Activated naive CD4-positive, alpha-beta T cell treated with anti-CD3 and anti-CD28 coated beads, Interleukin-2, amount 10 ng/mL, durations not matched to agents 7 days and 5 days (primary cell): ENCODE measurements at regions not wholly inside any gene's neighbourhood (a gene's known extent, or its start where the extent isn't known, plus 50 kb on each side); places are given as distances from the start of the nearest gene placed in this dataset.
"Not testable (repeated sequence)": the region's sequence is repeated elsewhere in the genome, so short reads cannot be mapped to it uniquely, and the experiment has no call there.

ENCODE experiments used
- CTCF ChIA-PET: fragments of 350-600 bp; sonication (Branson Sonifier 250); formaldehyde crosslinking; loops from one replicate; lab custom pipeline; 2021; ENCODE audit warnings: antibody characterized with exemption; lab: Charles Lee
- DNase-seq: peaks from one replicate; pipeline ENCODE4 v3.0.0-alpha.2; 2020
- H3K27ac Mint-ChIP-seq: one replicate; pipeline ENCODE4 v1.8.0; 2021; ENCODE audit warnings: mild to moderate bottlenecking, moderate library complexity, mixed read lengths
- H3K27me3 Mint-ChIP-seq: one replicate; pipeline ENCODE4 v1.8.0; 2021; ENCODE audit warnings: mild to moderate bottlenecking, mixed read lengths
- H3K36me3 Mint-ChIP-seq: one replicate; pipeline ENCODE4 v1.8.0; 2021; ENCODE audit warnings: mixed read lengths
- H3K4me1 Mint-ChIP-seq: one replicate; pipeline ENCODE4 v1.8.0; 2021; ENCODE audit warnings: mixed read lengths
- H3K4me3 Mint-ChIP-seq: one replicate; pipeline ENCODE4 v1.8.0; 2021; ENCODE audit warnings: mild to moderate bottlenecking, moderate library complexity, mixed read lengths
- H3K9me3 Mint-ChIP-seq: one replicate; pipeline ENCODE4 v1.8.0; 2021; ENCODE audit warnings: mixed read lengths

- CTCF ChIA-PET, result interaction anchor here (0.5 to 1.7 kb wide), 12 partner anchors 14 to 994 kb away, joined by 3 to 6 read pairs (median 3); no protein-coding TSS in a partner anchor
Measured at GRCh38 chr10:45235260-45235769, 80.1 kb downstream of the OR13A1 start.

GRCh38 chr10:45235798-45236220 is 79.6 kb downstream of the OR13A1 start:
- Mint-ChIP-seq H3K27me3 (peaks cover 4% of the 10 kb centered on the region), H3K27ac (no peak overlapping the region), H3K36me3 (no peaks in the 10 kb centered on the region), H3K4me1 (peaks cover 11% of the 10 kb centered on the region), H3K9me3 (no peaks in the 10 kb centered on the region), H3K4me3 (no peak overlapping the region)
- DNase-seq, result no peak
- CTCF ChIA-PET, result interaction anchor here (0.5 to 1.7 kb wide), 7 partner anchors 14 to 304 kb away, joined by 3 to 6 read pairs (median 4); no protein-coding TSS in a partner anchor

More at GRCh38 chr10:45235260-45235769, 80.1 kb downstream of the OR13A1 start:
- not testable (repeated sequence) for H3K36me3 Mint-ChIP-seq, H3K27me3 Mint-ChIP-seq, H3K27ac Mint-ChIP-seq, H3K4me3 Mint-ChIP-seq, H3K9me3 Mint-ChIP-seq
- DNase-seq, result peak; percentile 80
- H3K4me1 Mint-ChIP-seq, result peaks cover 11% of the 10 kb centered on the region

GRCh38 chr10:45238896-45239295 is 76.5 kb downstream of the OR13A1 start:
- H3K27me3 Mint-ChIP-seq, result peaks cover 11% of the 10 kb centered on the region
- H3K36me3 Mint-ChIP-seq, result no peaks in the 10 kb centered on the region
- CTCF ChIA-PET, result no interaction called here
- no peak overlapping the region for H3K4me3 Mint-ChIP-seq
- DNase-seq, result no peak
- no peaks in the 10 kb centered on the region for H3K9me3 Mint-ChIP-seq
- H3K27ac Mint-ChIP-seq, result peak overlapping the region; percentile 39
- H3K4me1 Mint-ChIP-seq, result peaks cover 26% of the 10 kb centered on the region

- CTCF ChIA-PET, result interaction anchor here (2.8 kb wide), 1 partner anchor 11 kb away, joined by 8 read pairs; no protein-coding TSS in a partner anchor
- DNase-seq, result no peak
Measured at GRCh38 chr10:45239642-45240041, 75.8 kb downstream of the OR13A1 start.

GRCh38 chr10:45241865-45242520 is 73.4 kb downstream of the OR13A1 start:
- Mint-ChIP-seq H3K36me3 (no peaks in the 10 kb centered on the region), H3K27ac (no peak overlapping the region), H3K4me1 (peaks cover 27% of the 10 kb centered on the region), H3K4me3 (no peak overlapping the region), H3K27me3 (peaks cover 8% of the 10 kb centered on the region), H3K9me3 (no peaks in the 10 kb centered on the region)
- no peak for DNase-seq
- CTCF ChIA-PET, result interaction anchor here (2.8 kb wide), 1 partner anchor 9 kb away, joined by 8 read pairs; no protein-coding TSS in a partner anchor

More at GRCh38 chr10:45239642-45240041, 75.8 kb downstream of the OR13A1 start:
- Mint-ChIP-seq H3K9me3 (no peaks in the 10 kb centered on the region), H3K27me3 (peaks cover 9% of the 10 kb centered on the region), H3K4me1 (peaks cover 27% of the 10 kb centered on the region), H3K36me3 (no peaks in the 10 kb centered on the region), H3K4me3 (no peak overlapping the region), H3K27ac (no peak overlapping the region)

- Mint-ChIP-seq H3K9me3 (no peaks in the 10 kb centered on the region), H3K36me3 (no peaks in the 10 kb centered on the region), H3K27me3 (peaks cover 17% of the 10 kb centered on the region), H3K27ac (no peak overlapping the region), H3K4me3 (no peak overlapping the region), H3K4me1 (peaks cover 27% of the 10 kb centered on the region)
- CTCF ChIA-PET, result no interaction called here
- no peak for DNase-seq
Measured at GRCh38 chr10:45243261-45243660, 72.1 kb downstream of the OR13A1 start.

GRCh38 chr10:45246522-45246921 is 68.9 kb downstream of the OR13A1 start:
- H3K27me3 Mint-ChIP-seq, result peaks cover 32% of the 10 kb centered on the region
- H3K4me1 Mint-ChIP-seq, result peaks cover 22% of the 10 kb centered on the region
- no peaks in the 10 kb centered on the region for H3K9me3 Mint-ChIP-seq
- no peaks in the 10 kb centered on the region for H3K36me3 Mint-ChIP-seq
- CTCF ChIA-PET, result interaction anchor here (1.0 kb wide), 1 partner anchor 314 kb away, joined by 3 read pairs; no protein-coding TSS in a partner anchor
- no peak overlapping the region for H3K4me3 Mint-ChIP-seq
- no peak overlapping the region for H3K27ac Mint-ChIP-seq
- DNase-seq, result no peak

DNA sequence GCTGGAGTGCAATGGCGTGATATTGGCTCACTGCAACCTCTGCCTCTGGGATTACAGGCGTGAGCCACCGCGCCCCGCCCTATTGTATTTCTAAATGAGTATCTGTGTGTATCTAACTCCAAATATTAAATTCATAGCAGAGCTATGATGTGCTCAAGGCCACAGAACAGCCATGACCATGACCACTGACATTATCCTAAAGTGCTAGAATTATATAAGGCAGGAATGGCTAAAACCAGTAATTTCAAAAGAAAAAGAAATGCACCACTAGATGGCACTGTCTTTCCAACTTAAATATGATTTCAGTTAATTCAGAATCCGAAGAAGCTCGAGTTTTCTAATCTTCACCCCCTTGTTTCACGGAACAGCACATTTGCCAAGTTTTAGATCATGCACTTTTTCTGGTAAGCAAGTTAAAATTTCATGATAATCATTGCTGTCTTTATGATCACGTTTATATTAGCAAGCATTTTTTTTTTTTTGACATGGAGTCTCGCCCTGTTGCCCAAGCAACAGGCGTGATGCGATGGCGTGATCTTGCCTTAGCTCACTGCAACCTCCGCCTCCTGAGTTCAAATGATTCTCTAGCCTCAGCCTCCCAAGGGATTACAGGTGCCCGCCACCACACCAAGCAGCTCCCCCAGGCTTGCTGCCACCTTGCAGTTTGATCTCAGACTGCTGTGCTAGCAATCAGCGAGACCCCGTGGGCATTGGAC is 65.3 kb downstream of the OR13A1 start:
- no peaks in the 10 kb centered on the region for H3K9me3 Mint-ChIP-seq
- no peak overlapping the region for H3K27ac Mint-ChIP-seq
- H3K4me1 Mint-ChIP-seq, result peaks cover 12% of the 10 kb centered on the region
- CTCF ChIA-PET, result interaction anchor here (0.6 to 2.9 kb wide), 17 partner anchors 9 to 779 kb away, joined by 3 to 8 read pairs (median 3); no protein-coding TSS in a partner anchor
- H3K27me3 Mint-ChIP-seq, result peaks cover 29% of the 10 kb centered on the region
- DNase-seq, result no peak
- H3K4me3 Mint-ChIP-seq, result no peak overlapping the region
- H3K36me3 Mint-ChIP-seq, result no peaks in the 10 kb centered on the region

DNA sequence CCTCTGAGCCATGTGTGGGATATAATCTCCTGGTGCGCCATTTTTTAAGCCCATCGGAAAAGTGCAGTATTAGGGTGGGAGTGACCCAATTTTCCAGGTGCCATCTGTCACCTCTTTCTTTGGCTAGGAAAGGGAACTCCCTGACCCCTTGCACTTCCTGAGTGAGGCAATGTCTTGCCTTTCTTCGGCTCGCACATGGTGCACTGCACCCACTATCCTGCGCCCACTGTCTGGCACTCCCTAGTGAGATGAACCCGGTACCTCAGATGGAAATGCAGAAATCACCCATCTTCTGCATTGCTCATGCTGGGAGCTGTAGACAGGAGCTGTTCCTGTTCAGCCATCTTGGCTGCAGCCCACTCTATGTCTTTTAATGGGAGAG is 64.7 kb downstream of the OR13A1 start:
- not testable (repeated sequence) for H3K27ac Mint-ChIP-seq, H3K9me3 Mint-ChIP-seq, DNase-seq, H3K4me3 Mint-ChIP-seq, H3K36me3 Mint-ChIP-seq
- CTCF ChIA-PET, result interaction anchor here (0.6 to 2.9 kb wide), 15 partner anchors 10 to 779 kb away, joined by 3 to 8 read pairs (median 3); no protein-coding TSS in a partner anchor
- H3K27me3 Mint-ChIP-seq, result peaks cover 29% of the 10 kb centered on the region
- H3K4me1 Mint-ChIP-seq, result peaks cover 12% of the 10 kb centered on the region
